ENCODE measurements at regions not wholly inside any gene's neighbourhood (a gene's known extent, or its start where the extent isn't known, plus 50 kb on each side); places are given as distances from the start of the nearest gene placed in this dataset.
A peak's percentile ranks its signal among the peaks of the same experiment; 100 is the strongest.
"Not testable (repeated sequence)": the region's sequence is repeated elsewhere in the genome, so short reads cannot be mapped to it uniquely, and the experiment has no call there.

GRCh38 chr7:114155116-114156110 lies 236.6 kb upstream of the PPP1R3A start:
- no peak for TF ChIP-seq JUND (IDR thresholded peaks at IDR 0.05; ENCODE audit: low read depth)
- no peak for DNase-seq (ENCODE audit: low read depth in 1 of 2, low spot score in 1 of 2)
- in situ Hi-C loops (cut with HindIII; ENCODE audit: low pct_unique_long_range_greater_than_20kb, low sequenced_read_pairs) = no loop called here

DNA sequence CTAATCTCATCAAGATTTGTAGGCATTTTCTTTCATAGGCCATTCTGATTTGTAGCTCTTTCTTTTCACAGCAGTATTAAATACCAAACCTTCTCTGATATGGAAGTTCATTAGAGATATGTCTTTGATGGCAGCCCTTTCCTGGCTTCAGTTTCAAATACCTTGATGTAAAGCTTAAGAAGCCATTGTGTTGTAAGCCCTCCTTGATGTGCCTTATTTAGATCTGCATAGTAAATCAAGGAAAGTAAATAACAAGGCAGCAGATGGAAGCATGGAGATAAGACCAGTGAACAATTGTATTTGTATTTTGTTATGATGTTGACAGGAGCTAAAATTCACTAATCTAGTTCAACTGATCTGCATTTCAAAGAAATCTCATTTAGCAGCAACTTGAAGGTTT lies 234.9 kb upstream of the PPP1R3A start:
- TF ChIP-seq JUND (IDR thresholded peaks at IDR 0.05; ENCODE audit: low read depth) = no peak
- in situ Hi-C loops (cut with HindIII; ENCODE audit: low pct_unique_long_range_greater_than_20kb, low sequenced_read_pairs) = no loop called here
- no peak for DNase-seq (ENCODE audit: low read depth in 1 of 2, low spot score in 1 of 2)

- in situ Hi-C loops (cut with HindIII; ENCODE audit: low pct_unique_long_range_greater_than_20kb, low sequenced_read_pairs) = no loop called here
- DNase-seq (ENCODE audit: low read depth in 1 of 2, low spot score in 1 of 2) = peak in 1 of 2 experiments; percentile 31
These were observed 233.6 kb upstream of the PPP1R3A start for GRCh38 chr7:114152314-114152938.

DNA sequence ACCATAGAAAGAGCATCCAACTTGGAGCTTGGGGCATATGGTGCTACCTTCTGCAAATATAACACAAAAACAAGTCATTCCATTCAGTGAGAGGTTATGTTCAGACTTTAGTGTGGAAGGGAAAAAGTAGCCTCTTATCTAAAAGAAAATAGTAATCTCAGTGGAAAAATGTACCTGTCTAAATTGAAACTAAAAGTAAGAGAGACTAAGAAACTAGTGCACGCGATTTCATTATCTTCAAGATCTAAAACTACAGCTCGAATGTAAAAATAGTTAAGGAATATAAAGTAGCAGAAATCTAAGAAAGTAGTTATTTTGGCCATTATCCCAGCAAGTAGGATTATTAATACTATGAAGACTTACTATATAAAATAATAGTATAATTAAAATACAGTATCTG lies 233.0 kb upstream of the PPP1R3A start:
- no peak for DNase-seq (ENCODE audit: low read depth in 1 of 2, low spot score in 1 of 2)
- no peak for TF ChIP-seq JUND (IDR thresholded peaks at IDR 0.05; ENCODE audit: low read depth)
- in situ Hi-C loops (cut with HindIII; ENCODE audit: low pct_unique_long_range_greater_than_20kb, low sequenced_read_pairs) = no loop called here

More at GRCh38 chr7:114152314-114152938, 233.6 kb upstream of the PPP1R3A start:
- TF ChIP-seq JUND (IDR thresholded peaks at IDR 0.05; ENCODE audit: low read depth) = no peak

DNA sequence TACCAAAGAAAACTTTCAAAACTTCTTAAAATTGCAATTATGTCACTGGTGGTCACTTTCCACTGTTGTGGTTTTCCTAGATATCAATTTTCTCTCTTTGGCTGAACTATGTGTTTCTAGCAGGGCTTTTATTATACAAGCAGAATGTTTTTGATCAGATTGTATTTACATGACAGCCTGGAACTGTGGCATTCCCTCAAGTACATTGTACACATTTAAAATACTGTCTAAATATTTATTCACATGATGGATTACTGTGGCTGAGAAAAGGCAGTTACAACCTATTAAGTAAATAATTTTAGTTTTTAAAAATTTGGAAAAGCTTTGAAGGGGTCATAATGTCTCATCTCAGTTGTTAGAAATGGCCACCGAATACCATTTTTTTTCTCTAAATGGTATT lies 231.9 kb upstream of the PPP1R3A start:
- in situ Hi-C loops (cut with HindIII; ENCODE audit: low pct_unique_long_range_greater_than_20kb, low sequenced_read_pairs) = no loop called here
- TF ChIP-seq JUND (IDR thresholded peaks at IDR 0.05; ENCODE audit: low read depth) = no peak
- peak in 1 of 2 experiments; percentile 52 for DNase-seq (ENCODE audit: low read depth in 1 of 2, low spot score in 1 of 2)

- no peak for TF ChIP-seq JUND (IDR thresholded peaks at IDR 0.05; ENCODE audit: low read depth)
- DNase-seq (ENCODE audit: low read depth in 1 of 2, low spot score in 1 of 2) = no peak
- in situ Hi-C loops (cut with HindIII; ENCODE audit: low pct_unique_long_range_greater_than_20kb, low sequenced_read_pairs) = no loop called here
These were observed 230.0 kb upstream of the PPP1R3A start for GRCh38 chr7:114148779-114149178.

GRCh38 chr7:114141415-114141814 lies 222.6 kb upstream of the PPP1R3A start:
- no peak for TF ChIP-seq JUND (IDR thresholded peaks at IDR 0.05; ENCODE audit: low read depth)
- no peak for DNase-seq (ENCODE audit: low read depth in 1 of 2, low spot score in 1 of 2)
- in situ Hi-C loops (cut with HindIII; ENCODE audit: low pct_unique_long_range_greater_than_20kb, low sequenced_read_pairs) = no loop called here

GRCh38 chr7:114140561-114140960 lies 221.8 kb upstream of the PPP1R3A start:
- TF ChIP-seq JUND (IDR thresholded peaks at IDR 0.05; ENCODE audit: low read depth) = no peak
- no peak for DNase-seq (ENCODE audit: low read depth in 1 of 2, low spot score in 1 of 2)
- in situ Hi-C loops (cut with HindIII; ENCODE audit: low pct_unique_long_range_greater_than_20kb, low sequenced_read_pairs) = no loop called here

DNA sequence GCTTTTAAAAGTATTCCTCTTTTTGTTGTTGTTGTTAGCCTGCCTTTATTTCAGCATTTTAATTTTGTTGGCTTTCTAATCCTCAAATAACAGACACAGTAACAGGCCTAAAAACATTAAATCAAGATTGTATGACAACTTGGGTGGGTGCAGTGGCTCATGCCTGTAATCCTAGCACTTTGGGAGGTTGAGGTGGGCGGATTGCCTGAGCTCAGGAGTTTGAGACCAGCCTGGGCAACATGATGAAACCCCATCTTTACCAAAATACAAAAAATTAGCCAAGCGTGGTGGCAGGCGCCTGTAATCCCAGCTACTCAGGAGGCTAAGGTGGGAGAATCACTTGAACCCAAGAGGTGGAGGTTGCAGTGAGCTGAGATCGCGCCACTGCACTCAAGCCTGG lies 220.9 kb upstream of the PPP1R3A start:
- DNase-seq (ENCODE audit: low read depth in 1 of 2, low spot score in 1 of 2); in situ Hi-C loops (cut with HindIII; ENCODE audit: low pct_unique_long_range_greater_than_20kb, low sequenced_read_pairs): not testable (repeated sequence)

- in situ Hi-C loops (cut with HindIII; ENCODE audit: low pct_unique_long_range_greater_than_20kb, low sequenced_read_pairs) = no loop called here
- DNase-seq (ENCODE audit: low read depth in 1 of 2, low spot score in 1 of 2) = no peak
- no peak for TF ChIP-seq JUND (IDR thresholded peaks at IDR 0.05; ENCODE audit: low read depth)
These were observed 219.8 kb upstream of the PPP1R3A start for GRCh38 chr7:114138587-114138986.

- DNase-seq (ENCODE audit: low read depth in 1 of 2, low spot score in 1 of 2) = no peak
- TF ChIP-seq JUND (IDR thresholded peaks at IDR 0.05; ENCODE audit: low read depth) = no peak
- in situ Hi-C loops (cut with HindIII; ENCODE audit: low pct_unique_long_range_greater_than_20kb, low sequenced_read_pairs) = no loop called here
These were observed 214.9 kb upstream of the PPP1R3A start for GRCh38 chr7:114133717-114134116.

DNA sequence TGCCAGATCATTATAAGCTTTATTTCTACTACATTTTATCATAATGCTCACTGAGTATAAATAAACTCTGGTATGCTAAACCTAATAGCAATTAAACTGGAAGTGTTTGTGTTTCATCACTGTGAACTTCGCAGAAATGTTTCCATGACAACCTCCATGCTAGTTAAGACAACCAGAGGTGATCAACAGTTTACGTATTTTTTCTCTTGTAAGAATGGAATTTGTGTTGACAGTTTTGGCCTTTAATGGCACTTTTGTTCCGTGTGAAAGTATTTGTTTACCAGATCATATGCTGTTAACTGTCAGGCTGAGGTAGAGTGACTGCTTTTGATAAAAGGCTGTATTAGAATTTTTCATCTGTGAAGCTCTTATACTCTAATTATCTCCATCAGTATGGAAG lies 212.1 kb upstream of the PPP1R3A start:
- no peak for DNase-seq (ENCODE audit: low read depth in 1 of 2, low spot score in 1 of 2)
- in situ Hi-C loops (cut with HindIII; ENCODE audit: low pct_unique_long_range_greater_than_20kb, low sequenced_read_pairs) = no loop called here
- no peak for TF ChIP-seq JUND (IDR thresholded peaks at IDR 0.05; ENCODE audit: low read depth)

- no peak for DNase-seq (ENCODE audit: low read depth in 1 of 2, low spot score in 1 of 2)
- no peak for TF ChIP-seq JUND (IDR thresholded peaks at IDR 0.05; ENCODE audit: low read depth)
- in situ Hi-C loops (cut with HindIII; ENCODE audit: low pct_unique_long_range_greater_than_20kb, low sequenced_read_pairs) = no loop called here
These were observed 210.1 kb upstream of the PPP1R3A start for GRCh38 chr7:114128880-114129279.
